ENCODE measurements at regions not wholly inside any gene's neighbourhood (a gene's known extent, or its start where the extent isn't known, plus 50 kb on each side); places are given as distances from the start of the nearest gene placed in this dataset.

- CTCF ChIA-PET = no interaction called here
Measured at GRCh38 chr5:141740885-141741284, 58.9 kb upstream of the ARAP3 start.

GRCh38 chr5:141737535-141737934 lies 55.5 kb upstream of the ARAP3 start:
- H4K20me1 ChIP-seq (ENCODE audit: low read length) = no peaks in the 10 kb centered on the region
- H3F3A ChIP-seq (ENCODE audit: low read length, unreplicated experiment) = no peaks in the 10 kb centered on the region
- no peaks in the 10 kb centered on the region for H3K9me3 ChIP-seq (ENCODE audit: low read length)
- no peak overlapping the region for H3K27ac ChIP-seq (ENCODE audit: low read length)
- H3K79me2 ChIP-seq (ENCODE audit: low read length) = no peaks in the 10 kb centered on the region
- H3K36me3 ChIP-seq (ENCODE audit: low read depth, low read length) = no peaks in the 10 kb centered on the region
- CTCF ChIA-PET = no interaction called here
- POLR2A ChIA-PET (ENCODE audit: unreplicated experiment) = no interaction called here
- H3K4me2 ChIP-seq (ENCODE audit: low read length) = no peak overlapping the region
- BruUV-seq (replicated peaks) = no TSS peak
- H3K4me3 ChIP-seq (ENCODE audit: low read length) = no peak overlapping the region
- intact Hi-C loops (cut with micrococcal nuclease) = no loop called here
- H2AFZ ChIP-seq (ENCODE audit: low read length) = no peak overlapping the region
- no peak for TF ChIP-seq EZH2 (IDR thresholded peaks at IDR 0.05; ENCODE audit: low read length, unreplicated experiment)
- TF ChIP-seq CTCF (conservative IDR thresholded peaks at IDR 0.05; ENCODE audit: low read depth, low read length) = no peak
- DNase-seq (no peak), ATAC-seq (no peak)
- no peaks in the 10 kb centered on the region for H3K4me1 ChIP-seq (ENCODE audit: insufficient read depth, low read length)
- 0 out of 2 replicates have a peak, but pooled peaks cover 5% of the 10 kb centered on the region for H3K27me3 ChIP-seq (ENCODE audit: low read length)
- no peaks in the 10 kb centered on the region for H3K9me2 ChIP-seq (replicated peaks; ENCODE audit: low read length)
- no peak overlapping the region for H3K9ac ChIP-seq (ENCODE audit: low read length)

More at GRCh38 chr5:141740885-141741284, 58.9 kb upstream of the ARAP3 start:
- BruUV-seq (replicated peaks) = no TSS peak
- Histone ChIP-seq H3K9me2 (replicated peaks; ENCODE audit: low read length) (no peaks in the 10 kb centered on the region), H3K9me3 (ENCODE audit: low read length) (no peaks in the 10 kb centered on the region), H3K4me3 (ENCODE audit: low read length) (no peak overlapping the region), H3K4me2 (ENCODE audit: low read length) (no peak overlapping the region), H2AFZ (ENCODE audit: low read length) (no peak overlapping the region), H3F3A (ENCODE audit: low read length, unreplicated experiment) (no peaks in the 10 kb centered on the region), H3K9ac (ENCODE audit: low read length) (no peak overlapping the region), H3K79me2 (ENCODE audit: low read length) (no peaks in the 10 kb centered on the region), H4K20me1 (ENCODE audit: low read length) (no peaks in the 10 kb centered on the region), H3K36me3 (ENCODE audit: low read depth, low read length) (no peaks in the 10 kb centered on the region), H3K27me3 (ENCODE audit: low read length) (0 out of 2 replicates have a peak, but pooled peaks cover 5% of the 10 kb centered on the region), H3K4me1 (ENCODE audit: insufficient read depth, low read length) (no peaks in the 10 kb centered on the region), H3K27ac (ENCODE audit: low read length) (no peak overlapping the region)
- intact Hi-C loops (cut with micrococcal nuclease) = no loop called here
- TF ChIP-seq CTCF (conservative IDR thresholded peaks at IDR 0.05; ENCODE audit: low read depth, low read length) (no peak), EZH2phosphoT487 (IDR thresholded peaks at IDR 0.05; ENCODE audit: borderline replicate concordance, low read length) (no peak), EZH2 (IDR thresholded peaks at IDR 0.05; ENCODE audit: low read length, unreplicated experiment) (no peak)
- DNase-seq = no peak
- POLR2A ChIA-PET (ENCODE audit: unreplicated experiment) = no interaction called here
- ATAC-seq = no peak

- no peaks in the 10 kb centered on the region for H3K9me2 ChIP-seq (replicated peaks; ENCODE audit: low read length)
- ChIA-PET POLR2A (ENCODE audit: unreplicated experiment) (no interaction called here), CTCF (no interaction called here)
- no peak overlapping the region for H2AFZ ChIP-seq (ENCODE audit: low read length)
- H3K36me3 ChIP-seq (ENCODE audit: low read depth, low read length) = no peaks in the 10 kb centered on the region
- H3K27ac ChIP-seq (ENCODE audit: low read length) = no peak overlapping the region
- TF ChIP-seq CTCF (conservative IDR thresholded peaks at IDR 0.05; ENCODE audit: low read depth, low read length) (no peak), EZH2 (IDR thresholded peaks at IDR 0.05; ENCODE audit: low read length, unreplicated experiment) (no peak), EZH2phosphoT487 (IDR thresholded peaks at IDR 0.05; ENCODE audit: borderline replicate concordance, low read length) (no peak)
- DNase-seq (no peak), ATAC-seq (no peak)
- no peaks in the 10 kb centered on the region for H3K4me1 ChIP-seq (ENCODE audit: insufficient read depth, low read length)
- no peak overlapping the region for H3K9ac ChIP-seq (ENCODE audit: low read length)
- no peaks in the 10 kb centered on the region for H4K20me1 ChIP-seq (ENCODE audit: low read length)
- no peaks in the 10 kb centered on the region for H3F3A ChIP-seq (ENCODE audit: low read length, unreplicated experiment)
- H3K79me2 ChIP-seq (ENCODE audit: low read length) = no peaks in the 10 kb centered on the region
- H3K9me3 ChIP-seq (ENCODE audit: low read length) = no peaks in the 10 kb centered on the region
- 0 out of 2 replicates have a peak, but pooled peaks cover 5% of the 10 kb centered on the region for H3K27me3 ChIP-seq (ENCODE audit: low read length)
- intact Hi-C loops (cut with micrococcal nuclease) = no loop called here
- no peak overlapping the region for H3K4me3 ChIP-seq (ENCODE audit: low read length)
- no TSS peak for BruUV-seq (replicated peaks)
- no peak overlapping the region for H3K4me2 ChIP-seq (ENCODE audit: low read length)
Measured at GRCh38 chr5:141735823-141736222, 53.8 kb upstream of the ARAP3 start.
